Astrocyte (in vitro differentiated cells and primary cell): ENCODE measurements at regions not wholly inside any gene's neighbourhood (a gene's known extent, or its start where the extent isn't known, plus 50 kb on each side); places are given as distances from the start of the nearest gene placed in this dataset.

Source experiments
- DNase-seq: peaks from one replicate; pipeline ENCODE4 v3.0.0-alpha.2; 2010; ENCODE audit warnings: low read depth
- FAIRE-seq: peaks from 2 replicates; lab custom pipeline; 2011; peaks lifted over from hg19 to GRCh38; lab: Jason Lieb, UNC
- H2AFZ ChIP-seq: 2 replicates; pipeline ENCODE4 v1.6.0; 2012; ENCODE audit warnings: low read depth, low read length, inconsistent platforms
- H3K27ac ChIP-seq: 2 replicates; pipeline ENCODE4 v1.5.1; 2011; ENCODE audit warnings: low read depth, low read length, inconsistent platforms
- H3K27me3 ChIP-seq: 2 replicates; pipeline ENCODE4 v1.6.0; 2011; ENCODE audit warnings: low read length, inconsistent platforms; ENCODE audit not compliant: insufficient read depth
- H3K36me3 ChIP-seq: 2 replicates; pipeline ENCODE4 v1.5.1; 2011; ENCODE audit warnings: low read length, inconsistent platforms; ENCODE audit not compliant: insufficient read depth
- H3K4me1 ChIP-seq: 2 replicates; pipeline ENCODE4 v1.5.1; 2011; ENCODE audit warnings: low read length, inconsistent platforms; ENCODE audit not compliant: insufficient read depth
- H3K4me2 ChIP-seq: 2 replicates; pipeline ENCODE4 v1.6.0; 2012; ENCODE audit warnings: low read length, inconsistent platforms
- H3K4me3 ChIP-seq: 2 replicates; pipeline ENCODE4 v1.5.1; 2011; ENCODE audit warnings: low read depth, mild to moderate bottlenecking, low read length, inconsistent platforms; ENCODE audit not compliant: insufficient read depth
- H3K79me2 ChIP-seq: 2 replicates; pipeline ENCODE4 v1.6.0; 2012; ENCODE audit warnings: mild to moderate bottlenecking, low read length, inconsistent platforms; ENCODE audit not compliant: insufficient read depth
- H3K9ac ChIP-seq: 2 replicates; pipeline ENCODE4 v1.6.0; 2012; ENCODE audit warnings: mild to moderate bottlenecking, low read length, inconsistent platforms
- H3K9me3 ChIP-seq: 2 replicates; pipeline ENCODE4 v1.5.1; 2012; ENCODE audit warnings: low read depth, mild to moderate bottlenecking, low read length, inconsistent platforms; ENCODE audit not compliant: insufficient read depth
- H4K20me1 ChIP-seq: 2 replicates; pipeline ENCODE4 v1.6.0; 2012; ENCODE audit warnings: low read length, inconsistent platforms; ENCODE audit not compliant: insufficient read depth
- H3K27ac Mint-ChIP-seq: one replicate; pipeline ENCODE4 v1.8.0; 2021; ENCODE audit warnings: mild to moderate bottlenecking, mixed read lengths; ENCODE audit not compliant: unreplicated experiment
- H3K27me3 Mint-ChIP-seq: one replicate; pipeline ENCODE4 v1.8.0; 2021; ENCODE audit warnings: low read depth, mixed read lengths; ENCODE audit not compliant: unreplicated experiment
- H3K36me3 Mint-ChIP-seq: one replicate; pipeline ENCODE4 v1.8.0; 2021; ENCODE audit warnings: low read depth, mixed read lengths; ENCODE audit not compliant: unreplicated experiment
- H3K4me1 Mint-ChIP-seq: one replicate; pipeline ENCODE4 v1.8.0; 2021; ENCODE audit warnings: low read depth, mixed read lengths; ENCODE audit not compliant: unreplicated experiment
- H3K4me3 Mint-ChIP-seq: one replicate; pipeline ENCODE4 v1.8.0; 2021; ENCODE audit warnings: mild to moderate bottlenecking, moderate library complexity, mixed read lengths; ENCODE audit not compliant: unreplicated experiment
- H3K9me3 Mint-ChIP-seq: one replicate; pipeline ENCODE4 v1.8.0; 2021; ENCODE audit warnings: mild to moderate bottlenecking, mixed read lengths; ENCODE audit not compliant: unreplicated experiment
- CTCF ChIP-seq: IDR thresholded peaks from 2 replicates; pipeline ENCODE4 v1.5.1; 2011; ENCODE audit warnings: low read depth, mild to moderate bottlenecking, inconsistent platforms, low read length, moderate library complexity; ENCODE audit not compliant: insufficient read depth
- EZH2 ChIP-seq: IDR thresholded peaks from 2 replicates; pipeline ENCODE4 v1.6.1; 2012; ENCODE audit warnings: mild to moderate bottlenecking, low read length, inconsistent platforms; ENCODE audit not compliant: insufficient read depth

- H3K4me2 ChIP-seq: no peak overlapping the region
- Mint-ChIP-seq H3K4me1 (peaks cover 75% of the 10 kb centered on the region), H3K36me3 (no peaks in the 10 kb centered on the region), H3K4me3 (peak overlapping the region; percentile 36), H3K27ac (peak overlapping the region; percentile 96), H3K27me3 (no peaks in the 10 kb centered on the region), H3K9me3 (no peaks in the 10 kb centered on the region)
- H3K9ac ChIP-seq: peak overlapping the region; percentile 63
- DNase-seq (peak; percentile 4), FAIRE-seq (no peak)
- H3K27ac ChIP-seq: peak overlapping the region; percentile 82
- no peaks in the 10 kb centered on the region for H3K79me2 ChIP-seq
- no peaks in the 10 kb centered on the region for H3K27me3 ChIP-seq
- no peak overlapping the region for H3K4me3 ChIP-seq
- no peak overlapping the region for H2AFZ ChIP-seq
- peaks cover 43% of the 10 kb centered on the region for H3K4me1 ChIP-seq
- no peaks in the 10 kb centered on the region for H4K20me1 ChIP-seq
- H3K36me3 ChIP-seq: no peaks in the 10 kb centered on the region
- no peaks in the 10 kb centered on the region for H3K9me3 ChIP-seq
- TF ChIP-seq EZH2: no peak
- no peak for TF ChIP-seq CTCF
Observed at GRCh38 chr4:128384765-128385598, 97.4 kb upstream of the PGRMC2 start.

GRCh38 chr4:128384091-128384520 lies 96.5 kb upstream of the PGRMC2 start:
- Mint-ChIP-seq H3K27me3 (no peaks in the 10 kb centered on the region), H3K9me3 (peaks cover 2% of the 10 kb centered on the region), H3K4me3 (no peak overlapping the region), H3K27ac (peak overlapping the region; percentile 93), H3K4me1 (peaks cover 76% of the 10 kb centered on the region), H3K36me3 (no peaks in the 10 kb centered on the region)
- no peaks in the 10 kb centered on the region for H3K27me3 ChIP-seq
- no peak overlapping the region for H3K4me3 ChIP-seq
- no peak overlapping the region for H3K9ac ChIP-seq
- FAIRE-seq (peak; percentile 78), DNase-seq (peak; percentile 87)
- H3K79me2 ChIP-seq: no peaks in the 10 kb centered on the region
- TF ChIP-seq CTCF: no peak
- TF ChIP-seq EZH2: no peak
- no peak overlapping the region for H2AFZ ChIP-seq
- no peaks in the 10 kb centered on the region for H3K9me3 ChIP-seq
- H3K4me2 ChIP-seq: peak overlapping the region; percentile 19
- H3K4me1 ChIP-seq: peaks cover 43% of the 10 kb centered on the region
- peak overlapping the region; percentile 24 for H3K27ac ChIP-seq
- no peaks in the 10 kb centered on the region for H3K36me3 ChIP-seq
- no peaks in the 10 kb centered on the region for H4K20me1 ChIP-seq
